A549 (cell line): ENCODE measurements at regions not wholly inside any gene's neighbourhood (a gene's known extent, or its start where the extent isn't known, plus 50 kb on each side); places are given as distances from the start of the nearest gene placed in this dataset.

Experiments
- ATAC-seq, 2 experiments: fragments of 200-7000 bp in 1 of 2; fragments of >200 bp in 1 of 2; cut with Nextera tagmentation in 1 of 2; cut with Tn5 transposase in 1 of 2; 3 replicates each; pipeline versions ENCODE4 v1.8.0 to v1.9.1; 2018 to 2020; ENCODE audit warnings: mild to moderate bottlenecking in 1 of 2, moderate library complexity in 1 of 2
- CTCF ChIA-PET: fragments of 300-600 bp; sonication (Branson Sonifier 250); formaldehyde crosslinking; extraction: SDS; loops from one replicate; lab custom pipeline; 2021; ENCODE audit warnings: antibody characterized with exemption, inconsistent platforms; lab: Yijun Ruan, JAX
- POLR2A ChIA-PET: fragments of 350-600 bp; formaldehyde crosslinking; extraction: SDS; loops from one replicate; lab custom pipeline; 2021; ENCODE audit warnings: antibody characterized with exemption, inconsistent platforms; lab: Yijun Ruan, JAX
- DNase-seq, 2 experiments: peaks; one replicate each; pipeline versions ENCODE4 v3.0.0 to v3.0.0-alpha.2; 2011 to 2016; ENCODE audit warnings: low read depth in 1 of 2, low spot score in 1 of 2
- FAIRE-seq: peaks from 2 replicates; lab custom pipeline; 2011; peaks lifted over from hg19 to GRCh38; lab: Jason Lieb, UNC
- H3K27ac ChIP-seq, 2 experiments: fragments of >200 bp; sonication (Bioruptor Twin); formaldehyde crosslinking; 3 replicates each; pipeline ENCODE4 v1.5.1; 2016 to 2017
- H3K4me1 ChIP-seq: fragments of >200 bp; sonication (Bioruptor Twin); formaldehyde crosslinking; 3 replicates; pipeline ENCODE4 v1.6.1; 2016
- H3K4me2 ChIP-seq: fragments of >200 bp; sonication (Bioruptor Twin); formaldehyde crosslinking; 3 replicates; pipeline ENCODE4 v1.6.1; 2016
- H3K4me3 ChIP-seq: fragments of >200 bp; sonication (Bioruptor Twin); formaldehyde crosslinking; 3 replicates; pipeline ENCODE4 v1.5.1; 2016
- H3K9me3 ChIP-seq: fragments of >200 bp; sonication (Bioruptor Twin); formaldehyde crosslinking; 3 replicates; pipeline ENCODE4 v1.6.1; 2016
- CBX8 ChIP-seq: fragments of 200-600 bp; sonication (generic); IDR thresholded peaks from 2 replicates; pipeline ENCODE4 v1.6.1; 2016
- CEBPB ChIP-seq, 2 experiments: fragments of >200 bp in 1 of 2; sonication (Bioruptor Twin) in 1 of 2; formaldehyde crosslinking in 1 of 2; IDR thresholded peaks; 2 replicates each; pipeline ENCODE4 v1.6.1; 2012 to 2016
- EHF ChIP-seq: fragments of 250-450 bp; sonication (Bioruptor Pico); IDR thresholded peaks from 2 replicates; pipeline ENCODE4 v1.5.0; 2020; ENCODE audit warnings: mild to moderate bottlenecking
- EHMT2 ChIP-seq: fragments of 200-600 bp; sonication (generic); IDR thresholded peaks from 2 replicates; pipeline ENCODE4 v1.6.1; 2016; ENCODE audit warnings: antibody characterized with exemption, low read depth, mild to moderate bottlenecking, moderate library complexity
- ESRRA ChIP-seq: fragments of 150-350 bp; IDR thresholded peaks from 2 replicates; pipeline ENCODE4 v1.6.1; 2014; ENCODE audit warnings: mild to moderate bottlenecking, low read length, borderline replicate concordance
- HOXB13 ChIP-seq: fragments of 250-450 bp; sonication (Bioruptor Pico); IDR thresholded peaks from 2 replicates; pipeline ENCODE4 v1.5.0; 2020; ENCODE audit warnings: low read depth, mild to moderate bottlenecking, moderate library complexity
- MAFK ChIP-seq: fragments of 450-650 bp; IDR thresholded peaks from 2 replicates; pipeline ENCODE4 v1.6.1; 2014; ENCODE audit not compliant: partially characterized antibody
- NFE2L2 ChIP-seq: fragments of 150-350 bp; conservative IDR thresholded peaks from 2 replicates; pipeline ENCODE4 v1.6.1; 2014; ENCODE audit warnings: low read length
- NR3C1 ChIP-seq: fragments of >200 bp; sonication (Bioruptor Twin); formaldehyde crosslinking; IDR thresholded peaks from 3 replicates; pipeline ENCODE4 v1.6.1; 2017
- RAD21 ChIP-seq, 2 experiments: fragments of >200 bp in 1 of 2; sonication (Bioruptor Twin) in 1 of 2; formaldehyde crosslinking in 1 of 2; IDR thresholded peaks in 1 of 2; conservative IDR thresholded peaks in 1 of 2; 2 replicates in 1 of 2; 3 replicates in 1 of 2; pipeline ENCODE4 v1.6.1; 2012 to 2018; ENCODE audit warnings: inconsistent platforms in 1 of 2
- RARB ChIP-seq: fragments of 250-450 bp; sonication (Bioruptor Pico); IDR thresholded peaks from 2 replicates; pipeline ENCODE4 v1.8.0; 2021; ENCODE audit warnings: mild to moderate bottlenecking, moderate library complexity
- RNF2 ChIP-seq: fragments of 200-600 bp; sonication (generic); IDR thresholded peaks from 2 replicates; pipeline ENCODE4 v1.6.1; 2016; ENCODE audit warnings: low read depth, mild to moderate bottlenecking, antibody characterized with exemption, moderate library complexity, borderline replicate concordance
- SMC3 ChIP-seq: fragments of >200 bp; sonication (Bioruptor Twin); formaldehyde crosslinking; IDR thresholded peaks from 3 replicates; pipeline ENCODE4 v1.6.1; 2018; ENCODE audit warnings: inconsistent platforms
- ZNF302 ChIP-seq: fragments of 250-450 bp; sonication (Bioruptor Pico); IDR thresholded peaks from 2 replicates; pipeline ENCODE4 v1.9.0; 2021; ENCODE audit warnings: inconsistent platforms, mild to moderate bottlenecking, moderate library complexity
- WGBS: methylation state at CpG from one replicate; pipeline ENCODE4 v1.1.6; 2017; ENCODE audit errors: missing lambda C conversion rate; 5-methylcytosine and 5-hydroxymethylcytosine counted together
- TF ChIP-seq, protein P1 (sequence below): IDR thresholded peaks from 2 replicates; pipeline ENCODE4 v1.6.1; 2012
- TF ChIP-seq, protein P2 (sequence below): fragments of >200 bp; sonication (Bioruptor Twin); formaldehyde crosslinking; IDR thresholded peaks from 3 replicates; pipeline ENCODE4 v1.6.1; 2016
- TF ChIP-seq, protein P3 (sequence below): fragments of >200 bp; sonication (Bioruptor Twin); formaldehyde crosslinking; IDR thresholded peaks from 3 replicates; pipeline ENCODE4 v1.5.1; 2016
- TF ChIP-seq, protein P4 (sequence below): IDR thresholded peaks from 2 replicates; pipeline ENCODE4 v1.6.1; 2012

DNA sequence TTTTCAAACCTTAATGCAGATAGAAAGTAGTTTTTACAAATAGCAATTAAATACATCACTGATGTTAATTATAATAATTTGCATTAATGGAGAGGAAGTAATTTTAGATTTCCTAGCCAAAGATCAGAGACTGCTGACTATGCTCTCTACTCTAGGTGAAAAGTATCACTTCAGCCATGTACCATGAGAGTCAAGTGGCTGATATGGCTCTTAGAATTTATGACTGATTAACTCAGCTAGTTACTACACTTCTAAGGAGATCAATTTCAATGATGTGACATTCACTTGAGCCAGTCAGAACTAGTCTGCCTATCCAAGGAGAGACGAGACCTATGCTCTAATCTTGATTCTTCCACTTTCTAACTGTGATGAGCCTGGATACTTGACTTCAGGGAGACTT, 405.7 kb upstream of the RORA start:
- FAIRE-seq (no peak), DNase-seq (no peak), ATAC-seq (no peak)
- no peak overlapping the region for H3K27ac ChIP-seq
- no peak overlapping the region for H3K4me3 ChIP-seq
- 0% methylated on average over 1 of the region's 1 CpG for WGBS
- TF ChIP-seq ZNF302 (no peak), RNF2 (no peak), EHMT2 (no peak), ESRRA (no peak), RAD21 (conservative IDR thresholded peaks at IDR 0.05 in 1 of 2, IDR thresholded peaks at IDR 0.05 in 1 of 2) (no peak), HOXB13 (CRISPR knock-in tag) (no peak), NR3C1 (no peak)
- ChIA-PET CTCF (interaction anchor here (0.8 to 1.2 kb wide), 2 partner anchors 199 to 666 kb away, joined by 3 to 4 read pairs; no protein-coding TSS in a partner anchor), POLR2A (no interaction called here)
- no peaks in the 10 kb centered on the region for H3K9me3 ChIP-seq
- H3K4me1 ChIP-seq, result no peaks in the 10 kb centered on the region
- H3K4me2 ChIP-seq, result no peak overlapping the region

DNA sequence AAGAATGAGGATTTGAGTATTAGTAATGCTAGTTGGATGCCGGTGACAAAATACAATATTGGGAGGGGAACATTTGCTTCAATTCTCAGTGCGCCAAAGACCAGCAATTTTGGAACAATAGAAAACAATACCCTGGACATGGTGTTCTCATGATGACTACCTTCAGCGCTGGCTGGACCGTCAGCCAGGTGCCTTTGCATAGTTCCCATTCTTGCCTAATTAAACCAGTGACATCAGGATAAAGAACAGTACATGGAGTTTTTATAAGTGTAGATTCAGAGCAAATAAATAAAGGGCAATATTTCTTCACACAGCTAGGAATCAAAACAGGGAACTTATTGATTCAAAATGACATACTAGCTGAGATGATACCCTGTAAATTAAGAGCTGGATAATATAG, 404.8 kb upstream of the RORA start:
- POLR2A ChIA-PET, result no interaction called here
- Histone ChIP-seq H3K27ac (no peak overlapping the region), H3K4me3 (no peak overlapping the region)
- DNase-seq, result no peak
- no peak for FAIRE-seq
- no peak for TF ChIP-seq NFE2L2
- TF ChIP-seq, protein P1, sequence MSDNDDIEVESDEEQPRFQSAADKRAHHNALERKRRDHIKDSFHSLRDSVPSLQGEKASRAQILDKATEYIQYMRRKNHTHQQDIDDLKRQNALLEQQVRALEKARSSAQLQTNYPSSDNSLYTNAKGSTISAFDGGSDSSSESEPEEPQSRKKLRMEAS, result no peak
- TF ChIP-seq, protein P2, sequence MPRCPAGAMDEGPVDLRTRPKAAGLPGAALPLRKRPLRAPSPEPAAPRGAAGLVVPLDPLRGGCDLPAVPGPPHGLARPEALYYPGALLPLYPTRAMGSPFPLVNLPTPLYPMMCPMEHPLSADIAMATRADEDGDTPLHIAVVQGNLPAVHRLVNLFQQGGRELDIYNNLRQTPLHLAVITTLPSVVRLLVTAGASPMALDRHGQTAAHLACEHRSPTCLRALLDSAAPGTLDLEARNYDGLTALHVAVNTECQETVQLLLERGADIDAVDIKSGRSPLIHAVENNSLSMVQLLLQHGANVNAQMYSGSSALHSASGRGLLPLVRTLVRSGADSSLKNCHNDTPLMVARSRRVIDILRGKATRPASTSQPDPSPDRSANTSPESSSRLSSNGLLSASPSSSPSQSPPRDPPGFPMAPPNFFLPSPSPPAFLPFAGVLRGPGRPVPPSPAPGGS, result no peak
- TF ChIP-seq, protein P3, sequence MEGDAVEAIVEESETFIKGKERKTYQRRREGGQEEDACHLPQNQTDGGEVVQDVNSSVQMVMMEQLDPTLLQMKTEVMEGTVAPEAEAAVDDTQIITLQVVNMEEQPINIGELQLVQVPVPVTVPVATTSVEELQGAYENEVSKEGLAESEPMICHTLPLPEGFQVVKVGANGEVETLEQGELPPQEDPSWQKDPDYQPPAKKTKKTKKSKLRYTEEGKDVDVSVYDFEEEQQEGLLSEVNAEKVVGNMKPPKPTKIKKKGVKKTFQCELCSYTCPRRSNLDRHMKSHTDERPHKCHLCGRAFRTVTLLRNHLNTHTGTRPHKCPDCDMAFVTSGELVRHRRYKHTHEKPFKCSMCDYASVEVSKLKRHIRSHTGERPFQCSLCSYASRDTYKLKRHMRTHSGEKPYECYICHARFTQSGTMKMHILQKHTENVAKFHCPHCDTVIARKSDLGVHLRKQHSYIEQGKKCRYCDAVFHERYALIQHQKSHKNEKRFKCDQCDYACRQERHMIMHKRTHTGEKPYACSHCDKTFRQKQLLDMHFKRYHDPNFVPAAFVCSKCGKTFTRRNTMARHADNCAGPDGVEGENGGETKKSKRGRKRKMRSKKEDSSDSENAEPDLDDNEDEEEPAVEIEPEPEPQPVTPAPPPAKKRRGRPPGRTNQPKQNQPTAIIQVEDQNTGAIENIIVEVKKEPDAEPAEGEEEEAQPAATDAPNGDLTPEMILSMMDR, result no peak
- no peak for TF ChIP-seq SMC3
- no peak for TF ChIP-seq MAFK
- TF ChIP-seq RARB, result no peak
- no peak for TF ChIP-seq CBX8
- TF ChIP-seq, protein P4, sequence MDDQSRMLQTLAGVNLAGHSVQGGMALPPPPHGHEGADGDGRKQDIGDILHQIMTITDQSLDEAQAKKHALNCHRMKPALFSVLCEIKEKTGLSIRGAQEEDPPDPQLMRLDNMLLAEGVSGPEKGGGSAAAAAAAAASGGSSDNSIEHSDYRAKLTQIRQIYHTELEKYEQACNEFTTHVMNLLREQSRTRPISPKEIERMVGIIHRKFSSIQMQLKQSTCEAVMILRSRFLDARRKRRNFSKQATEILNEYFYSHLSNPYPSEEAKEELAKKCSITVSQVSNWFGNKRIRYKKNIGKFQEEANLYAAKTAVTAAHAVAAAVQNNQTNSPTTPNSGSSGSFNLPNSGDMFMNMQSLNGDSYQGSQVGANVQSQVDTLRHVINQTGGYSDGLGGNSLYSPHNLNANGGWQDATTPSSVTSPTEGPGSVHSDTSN, result no peak
- no peak for TF ChIP-seq EHF (CRISPR knock-in tag)
- no peak for TF ChIP-seq RNF2
- no peak for TF ChIP-seq RAD21 (conservative IDR thresholded peaks at IDR 0.05 in 1 of 2, IDR thresholded peaks at IDR 0.05 in 1 of 2)
- TF ChIP-seq, all 56 proteins: peak for 0
- no peak overlapping the region for H3K4me2 ChIP-seq
- 59% methylated on average over 4 of the region's 4 CpGs for WGBS
- no peaks in the 10 kb centered on the region for H3K4me1 ChIP-seq
- no peaks in the 10 kb centered on the region for H3K9me3 ChIP-seq
- ATAC-seq, result no peak
- CTCF ChIA-PET, result interaction anchor here (0.8 kb wide), 1 partner anchor 200 kb away, joined by 4 read pairs; no protein-coding TSS in a partner anchor

DNA sequence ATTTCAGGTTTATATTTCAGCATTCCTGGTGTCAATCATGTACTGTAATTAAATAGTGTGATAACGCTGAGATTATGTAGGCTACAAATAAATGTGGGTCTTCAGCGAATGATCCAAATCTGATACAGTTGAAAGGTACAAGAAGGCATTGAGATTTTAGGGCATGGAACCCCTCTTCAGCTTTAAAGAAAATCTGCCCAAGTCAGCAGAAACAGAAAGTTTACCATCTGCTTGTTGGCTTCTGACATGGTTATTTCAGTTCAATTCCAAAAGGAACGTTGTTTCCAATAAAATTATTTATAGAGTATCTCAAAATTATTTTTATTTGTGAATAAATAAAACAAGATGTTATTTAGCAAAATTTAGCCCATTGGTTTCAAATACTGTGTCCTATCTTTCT, 400.2 kb upstream of the RORA start:
- FAIRE-seq (no peak), ATAC-seq (no peak), DNase-seq (no peak)
- no peak overlapping the region for H3K4me2 ChIP-seq
- 19% methylated on average over 3 of the region's 3 CpGs for WGBS
- ChIA-PET POLR2A (no interaction called here), CTCF (no interaction called here)
- H3K4me1 ChIP-seq, result no peaks in the 10 kb centered on the region
- no peak overlapping the region for H3K27ac ChIP-seq
- TF ChIP-seq MAFK (peak; percentile 80), ZNF302 (no peak), CEBPB (IDR thresholded peaks at IDR 0.05) (no peak)
- H3K4me3 ChIP-seq, result no peak overlapping the region
- no peaks in the 10 kb centered on the region for H3K9me3 ChIP-seq
